Suprapubic skin (tissue), 4 donors: ENCODE measurements at regions not wholly inside any gene's neighbourhood (a gene's known extent, or its start where the extent isn't known, plus 50 kb on each side); places are given as distances from the start of the nearest gene placed in this dataset.

Experiments
- DNase-seq, 2 donors: peaks; one replicate each; pipeline ENCODE4 v3.0.0-alpha.2; 2019; ENCODE audit warnings: low spot score in 2 of 2
- H3K27ac ChIP-seq: fragments of 200-600 bp; sonication (generic); one replicate; pipeline ENCODE4 v1.5.1; 2019
- H3K27me3 ChIP-seq: fragments of 200-600 bp; sonication (generic); one replicate; pipeline ENCODE4 v1.5.1; 2019
- H3K36me3 ChIP-seq: fragments of 200-600 bp; sonication (generic); one replicate; pipeline ENCODE4 v1.5.1; 2019
- H3K4me1 ChIP-seq: fragments of 200-600 bp; sonication (generic); one replicate; pipeline ENCODE4 v1.5.1; 2019
- H3K4me3 ChIP-seq: fragments of 200-600 bp; sonication (generic); one replicate; pipeline ENCODE4 v1.5.1; 2019; ENCODE audit warnings: mild to moderate bottlenecking
- H3K9me3 ChIP-seq: fragments of 200-600 bp; sonication (generic); one replicate; pipeline ENCODE4 v1.5.1; 2019
- EP300 ChIP-seq: sonication (generic); formaldehyde crosslinking; IDR thresholded peaks from one replicate; pipeline ENCODE4 v1.6.1; 2017; ENCODE audit warnings: antibody characterized with exemption
- POLR2A ChIP-seq, 2 donors: fragments of 450-650 bp; IDR thresholded peaks; one replicate each; pipeline ENCODE4 v1.6.1; 2017; ENCODE audit warnings: antibody characterized with exemption in 2 of 2, mild to moderate bottlenecking in 2 of 2, moderate library complexity in 2 of 2
- POLR2AphosphoS5 ChIP-seq, 3 donors: sonication (generic); formaldehyde crosslinking; IDR thresholded peaks; one replicate each; pipeline ENCODE4 v1.6.1; 2017; ENCODE audit warnings: antibody characterized with exemption in 3 of 3
- WGBS: methylation state at CpG from one replicate; pipeline ENCODE4 v1.1.5; 2018; 5-methylcytosine and 5-hydroxymethylcytosine counted together
- TF ChIP-seq, protein P1 (sequence below), 2 donors: fragments of 200-600 bp in 1 of 2; fragments of 450-650 bp in 1 of 2; sonication (generic) in 1 of 2; IDR thresholded peaks; one replicate each; pipeline ENCODE4 v1.5.1; 2016 to 2019; ENCODE audit warnings: antibody characterized with exemption in 2 of 2, mild to moderate bottlenecking in 1 of 2, moderate library complexity in 1 of 2

DNA sequence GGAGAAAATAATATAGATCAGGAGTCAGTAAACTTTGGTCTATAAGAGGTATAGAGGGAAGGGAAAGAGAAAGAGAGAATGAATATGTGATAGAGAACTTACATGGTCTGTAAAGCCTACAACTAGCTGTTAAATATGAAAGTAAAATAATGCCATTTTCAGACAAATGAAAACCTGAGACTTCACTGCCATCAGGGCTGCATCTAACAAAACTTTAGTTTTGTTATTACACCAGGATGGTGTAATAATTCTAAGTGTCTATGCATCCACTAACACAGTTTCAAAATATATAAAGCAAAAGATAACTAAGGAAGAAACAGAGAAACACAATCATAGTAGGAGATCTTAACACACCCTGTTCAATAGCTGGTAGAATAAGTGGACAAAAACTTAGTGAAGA is 217.7 kb downstream of the KLF13 start:
- H3K27ac ChIP-seq: no peak overlapping the region
- TF ChIP-seq, protein P1, sequence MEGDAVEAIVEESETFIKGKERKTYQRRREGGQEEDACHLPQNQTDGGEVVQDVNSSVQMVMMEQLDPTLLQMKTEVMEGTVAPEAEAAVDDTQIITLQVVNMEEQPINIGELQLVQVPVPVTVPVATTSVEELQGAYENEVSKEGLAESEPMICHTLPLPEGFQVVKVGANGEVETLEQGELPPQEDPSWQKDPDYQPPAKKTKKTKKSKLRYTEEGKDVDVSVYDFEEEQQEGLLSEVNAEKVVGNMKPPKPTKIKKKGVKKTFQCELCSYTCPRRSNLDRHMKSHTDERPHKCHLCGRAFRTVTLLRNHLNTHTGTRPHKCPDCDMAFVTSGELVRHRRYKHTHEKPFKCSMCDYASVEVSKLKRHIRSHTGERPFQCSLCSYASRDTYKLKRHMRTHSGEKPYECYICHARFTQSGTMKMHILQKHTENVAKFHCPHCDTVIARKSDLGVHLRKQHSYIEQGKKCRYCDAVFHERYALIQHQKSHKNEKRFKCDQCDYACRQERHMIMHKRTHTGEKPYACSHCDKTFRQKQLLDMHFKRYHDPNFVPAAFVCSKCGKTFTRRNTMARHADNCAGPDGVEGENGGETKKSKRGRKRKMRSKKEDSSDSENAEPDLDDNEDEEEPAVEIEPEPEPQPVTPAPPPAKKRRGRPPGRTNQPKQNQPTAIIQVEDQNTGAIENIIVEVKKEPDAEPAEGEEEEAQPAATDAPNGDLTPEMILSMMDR (IDR thresholded peaks at IDR 0.05): no peak
- TF ChIP-seq EP300 (no peak), POLR2A (IDR thresholded peaks at IDR 0.05) (no peak), POLR2AphosphoS5 (IDR thresholded peaks at IDR 0.05) (no peak)
- no peaks in the 10 kb centered on the region for H3K27me3 ChIP-seq
- DNase-seq: no peak
- H3K4me1 ChIP-seq: no peaks in the 10 kb centered on the region
- no peaks in the 10 kb centered on the region for H3K36me3 ChIP-seq
- H3K4me3 ChIP-seq: no peak overlapping the region
- no peaks in the 10 kb centered on the region for H3K9me3 ChIP-seq

DNA sequence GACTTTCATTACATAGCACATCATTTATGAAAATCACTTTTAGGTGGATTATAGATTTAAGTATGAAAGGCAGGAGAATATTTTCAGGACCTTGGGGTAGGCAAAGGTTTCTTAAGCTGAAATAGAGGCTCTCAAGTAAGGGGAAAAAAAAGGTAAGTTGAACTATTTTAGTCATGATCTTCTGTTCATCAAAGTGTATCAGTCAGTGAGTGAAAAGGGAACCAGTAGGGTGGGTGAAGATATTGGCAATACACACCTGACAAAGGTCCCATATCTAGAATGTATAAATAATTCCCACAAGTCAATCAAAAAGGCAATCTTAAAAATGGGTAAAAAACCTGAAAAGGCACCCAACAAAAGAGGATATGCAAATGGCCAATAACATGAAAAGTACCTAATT is 218.6 kb downstream of the KLF13 start:
- H3K4me1 ChIP-seq: no peaks in the 10 kb centered on the region
- TF ChIP-seq POLR2A (IDR thresholded peaks at IDR 0.05): no peak
- TF ChIP-seq, protein P1 (IDR thresholded peaks at IDR 0.05): no peak
- TF ChIP-seq POLR2AphosphoS5 (IDR thresholded peaks at IDR 0.05): no peak
- no peak for TF ChIP-seq EP300
- H3K9me3 ChIP-seq: no peaks in the 10 kb centered on the region

GRCh38 chr15:31550211-31550977 is 223.8 kb downstream of the KLF13 start:
- DNase-seq: no peak
- TF ChIP-seq, protein P1 (IDR thresholded peaks at IDR 0.05): no peak
- TF ChIP-seq POLR2A (IDR thresholded peaks at IDR 0.05) (no peak), EP300 (no peak), POLR2AphosphoS5 (IDR thresholded peaks at IDR 0.05) (no peak)
- no peak overlapping the region for H3K4me3 ChIP-seq
- WGBS: 65% methylated on average over 7 of the region's 8 CpGs
- H3K36me3 ChIP-seq: no peaks in the 10 kb centered on the region
- no peaks in the 10 kb centered on the region for H3K9me3 ChIP-seq
- H3K27me3 ChIP-seq: no peaks in the 10 kb centered on the region
- H3K4me1 ChIP-seq: peaks cover 14% of the 10 kb centered on the region
- no peak overlapping the region for H3K27ac ChIP-seq

More for the DNA sequence above, 218.6 kb downstream of the KLF13 start:
- Histone ChIP-seq H3K36me3 (no peaks in the 10 kb centered on the region), H3K4me3 (no peak overlapping the region), H3K27me3 (no peaks in the 10 kb centered on the region), H3K27ac (no peak overlapping the region)
- no peak for DNase-seq

- WGBS: 70% methylated on average over 5 of the region's 5 CpGs
- Histone ChIP-seq H3K27me3 (no peaks in the 10 kb centered on the region), H3K36me3 (no peaks in the 10 kb centered on the region), H3K4me3 (no peak overlapping the region), H3K9me3 (no peaks in the 10 kb centered on the region), H3K4me1 (peaks cover 14% of the 10 kb centered on the region), H3K27ac (no peak overlapping the region)
- DNase-seq: no peak
- TF ChIP-seq EP300: no peak
- no peak for TF ChIP-seq POLR2AphosphoS5 (IDR thresholded peaks at IDR 0.05)
- TF ChIP-seq, protein P1 (IDR thresholded peaks at IDR 0.05): no peak
- TF ChIP-seq POLR2A (IDR thresholded peaks at IDR 0.05): no peak
Measured at GRCh38 chr15:31551323-31551722, 224.7 kb downstream of the KLF13 start.

DNA sequence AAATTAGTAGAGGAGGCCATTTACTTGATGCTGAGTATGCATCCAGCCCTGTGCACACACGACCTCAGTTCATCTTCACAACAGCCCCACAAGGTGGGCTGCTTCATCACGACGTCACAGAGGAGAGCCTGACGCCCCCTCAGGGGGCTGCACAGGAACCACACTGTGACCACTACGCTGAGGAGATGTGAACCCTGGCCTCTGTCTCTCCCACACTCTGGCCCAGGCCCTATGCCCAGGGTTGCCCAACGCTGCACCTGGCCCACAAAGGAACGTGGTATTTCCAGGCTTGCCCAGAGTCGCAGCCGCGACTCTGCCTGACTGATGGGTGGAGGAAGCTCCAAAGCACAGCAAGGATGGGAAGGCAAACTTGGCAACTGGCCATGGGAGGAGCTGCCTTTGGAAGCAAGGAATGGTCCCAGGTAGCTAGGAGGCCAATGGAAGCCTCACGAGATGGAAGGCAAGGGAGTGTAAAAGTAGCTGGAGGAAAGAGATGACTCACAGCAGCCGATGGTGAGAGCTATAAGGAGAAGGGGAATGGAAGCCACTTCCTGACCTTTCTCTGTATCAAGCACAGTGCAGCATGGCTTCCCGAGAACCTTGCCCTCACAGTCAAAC is 226.0 kb downstream of the KLF13 start:
- WGBS: 67% methylated on average over 13 of the region's 13 CpGs

More for the DNA sequence above, 226.0 kb downstream of the KLF13 start:
- Histone ChIP-seq H3K27ac (no peak overlapping the region), H3K9me3 (no peaks in the 10 kb centered on the region), H3K27me3 (no peaks in the 10 kb centered on the region), H3K36me3 (no peaks in the 10 kb centered on the region), H3K4me3 (no peak overlapping the region), H3K4me1 (peaks cover 14% of the 10 kb centered on the region)
- DNase-seq: no peak
- TF ChIP-seq EP300 (no peak), POLR2A (IDR thresholded peaks at IDR 0.05) (no peak), POLR2AphosphoS5 (IDR thresholded peaks at IDR 0.05) (no peak)
- TF ChIP-seq, protein P1 (IDR thresholded peaks at IDR 0.05): no peak
